Keratinocyte (primary cell): ENCODE measurements at regions not wholly inside any gene's neighbourhood (a gene's known extent, or its start where the extent isn't known, plus 50 kb on each side); places are given as distances from the start of the nearest gene placed in this dataset.

ENCODE experiments used
- DNase-seq: peaks from one replicate; pipeline ENCODE4 v3.0.0-alpha.2; 2011; ENCODE audit warnings: low read depth, missing footprints, low spot score
- FAIRE-seq: peaks from 2 replicates; lab custom pipeline; 2011; peaks lifted over from hg19 to GRCh38; lab: Jason Lieb, UNC
- H2AFZ ChIP-seq: 2 replicates; pipeline ENCODE4 v1.6.0; 2012; ENCODE audit warnings: low read length, control low read depth, inconsistent platforms; ENCODE audit not compliant: control insufficient read depth
- H3K27ac ChIP-seq: 2 replicates; pipeline ENCODE4 v1.5.1; 2011; ENCODE audit warnings: low read length; ENCODE audit not compliant: control insufficient read depth, insufficient read depth
- H3K27me3 ChIP-seq: 3 replicates; pipeline ENCODE4 v1.6.0; 2011; ENCODE audit warnings: low read length; ENCODE audit not compliant: control insufficient read depth, insufficient read depth; ENCODE audit errors: extremely low read depth
- H3K36me3 ChIP-seq, 2 experiments: 2 replicates in 1 of 2; 3 replicates in 1 of 2; pipeline ENCODE4 v1.5.1; 2011; ENCODE audit warnings: low read length in 2 of 2, mild to moderate bottlenecking in 1 of 2; ENCODE audit not compliant: control insufficient read depth in 2 of 2, insufficient read depth in 2 of 2; ENCODE audit errors: extremely low read depth in 1 of 2
- H3K4me1 ChIP-seq: 3 replicates; pipeline ENCODE4 v1.5.1; 2011; ENCODE audit warnings: low read length; ENCODE audit not compliant: control insufficient read depth, insufficient read depth; ENCODE audit errors: extremely low read depth
- H3K4me2 ChIP-seq: 3 replicates; pipeline ENCODE4 v1.6.0; 2011; ENCODE audit warnings: low read depth, low read length; ENCODE audit not compliant: control insufficient read depth, insufficient read depth; ENCODE audit errors: extremely low read depth
- H3K4me3 ChIP-seq, 3 experiments: fragments of 200-600 bp in 1 of 3; sonication (generic) in 1 of 3; 2 replicates in 2 of 3; 3 replicates in 1 of 3; pipeline ENCODE4 v1.5.1; 2011 to 2016; ENCODE audit warnings: low read length in 3 of 3, mild to moderate bottlenecking in 3 of 3, control low read depth in 2 of 3, inconsistent platforms in 1 of 3, low read depth in 1 of 3, mixed read lengths in 1 of 3, mixed run types in 1 of 3, moderate library complexity in 1 of 3; ENCODE audit not compliant: control insufficient read depth in 2 of 3, insufficient read depth in 2 of 3; ENCODE audit errors: extremely low read depth in 1 of 3
- H3K79me2 ChIP-seq: 2 replicates; pipeline ENCODE4 v1.6.0; 2012; ENCODE audit warnings: low read length; ENCODE audit not compliant: control insufficient read depth, insufficient read depth
- H3K9ac ChIP-seq: 3 replicates; pipeline ENCODE4 v1.6.0; 2011; ENCODE audit warnings: low read length; ENCODE audit not compliant: control insufficient read depth, insufficient read depth; ENCODE audit errors: extremely low read depth
- H3K9me1 ChIP-seq: 3 replicates; pipeline ENCODE4 v1.6.0; 2011; ENCODE audit warnings: low read length; ENCODE audit not compliant: control insufficient read depth, insufficient read depth; ENCODE audit errors: extremely low read depth
- H3K9me3 ChIP-seq: 2 replicates; pipeline ENCODE4 v1.5.1; 2012; ENCODE audit warnings: low read depth, low read length; ENCODE audit not compliant: control insufficient read depth
- H4K20me1 ChIP-seq: 3 replicates; pipeline ENCODE4 v1.6.0; 2011; ENCODE audit warnings: low read length; ENCODE audit not compliant: control insufficient read depth, insufficient read depth; ENCODE audit errors: extremely low read depth
- EZH2 ChIP-seq: IDR thresholded peaks from one replicate; pipeline ENCODE4 v1.6.1; 2012; ENCODE audit warnings: inconsistent platforms, mild to moderate bottlenecking, low read length, moderate library complexity
- dilution Hi-C: fragments of 300-500 bp; cut with MboI; formaldehyde crosslinking; loops from one replicate; pipeline ENCODE4 v1.7.0; 2020; ENCODE audit warnings: low sequenced_read_pairs; ENCODE audit not compliant: extremely low pct_ligation_motif_present
- TF ChIP-seq, protein P1 (sequence below), 3 experiments: IDR thresholded peaks in 1 of 3; conservative IDR thresholded peaks in 1 of 3; optimal IDR thresholded peaks in 1 of 3; 2 replicates in 2 of 3; 3 replicates in 1 of 3; pipeline versions ENCODE3 to v1.5.1; 2011; ENCODE audit warnings: low read length in 3 of 3, mild to moderate bottlenecking in 3 of 3, moderate library complexity in 2 of 3, control low read depth in 1 of 3, inconsistent platforms in 1 of 3; ENCODE audit not compliant: insufficient read depth in 2 of 3; ENCODE audit errors: extremely low read depth in 1 of 3

DNA sequence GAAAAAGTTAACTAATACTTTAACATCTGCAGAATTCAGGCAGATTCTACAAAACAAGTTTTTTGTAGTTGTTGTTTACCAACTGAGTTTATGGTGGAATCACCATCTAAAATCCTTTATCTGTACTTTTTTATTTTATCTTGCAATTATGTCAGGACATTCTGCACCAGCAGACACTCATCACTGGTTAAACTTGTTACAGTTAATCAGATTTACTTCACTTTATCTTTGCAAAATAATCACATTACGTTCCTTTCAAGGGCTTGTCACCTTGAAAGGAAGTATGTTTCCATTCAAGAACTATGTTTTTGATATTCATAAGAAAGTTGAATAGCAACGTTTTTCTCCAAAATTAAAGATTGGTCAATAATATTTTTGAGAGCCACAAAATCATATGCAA lies 796.6 kb upstream of the ROBO1 start:
- Histone ChIP-seq H3K9ac (no peak overlapping the region), H3K27ac (no peak overlapping the region), H2AFZ (no peak overlapping the region), H3K36me3 (no peaks in the 10 kb centered on the region), H3K79me2 (no peaks in the 10 kb centered on the region), H3K9me3 (no peaks in the 10 kb centered on the region), H3K4me3 (no peak overlapping the region), H3K4me2 (no peak overlapping the region), H3K9me1 (no peaks in the 10 kb centered on the region), H4K20me1 (no peaks in the 10 kb centered on the region), H3K4me1 (no peaks in the 10 kb centered on the region), H3K27me3 (no peaks in the 10 kb centered on the region)
- dilution Hi-C loops, result no loop called here
- no peak for DNase-seq
- FAIRE-seq, result no peak
- TF ChIP-seq EZH2, result no peak
- TF ChIP-seq, protein P1, sequence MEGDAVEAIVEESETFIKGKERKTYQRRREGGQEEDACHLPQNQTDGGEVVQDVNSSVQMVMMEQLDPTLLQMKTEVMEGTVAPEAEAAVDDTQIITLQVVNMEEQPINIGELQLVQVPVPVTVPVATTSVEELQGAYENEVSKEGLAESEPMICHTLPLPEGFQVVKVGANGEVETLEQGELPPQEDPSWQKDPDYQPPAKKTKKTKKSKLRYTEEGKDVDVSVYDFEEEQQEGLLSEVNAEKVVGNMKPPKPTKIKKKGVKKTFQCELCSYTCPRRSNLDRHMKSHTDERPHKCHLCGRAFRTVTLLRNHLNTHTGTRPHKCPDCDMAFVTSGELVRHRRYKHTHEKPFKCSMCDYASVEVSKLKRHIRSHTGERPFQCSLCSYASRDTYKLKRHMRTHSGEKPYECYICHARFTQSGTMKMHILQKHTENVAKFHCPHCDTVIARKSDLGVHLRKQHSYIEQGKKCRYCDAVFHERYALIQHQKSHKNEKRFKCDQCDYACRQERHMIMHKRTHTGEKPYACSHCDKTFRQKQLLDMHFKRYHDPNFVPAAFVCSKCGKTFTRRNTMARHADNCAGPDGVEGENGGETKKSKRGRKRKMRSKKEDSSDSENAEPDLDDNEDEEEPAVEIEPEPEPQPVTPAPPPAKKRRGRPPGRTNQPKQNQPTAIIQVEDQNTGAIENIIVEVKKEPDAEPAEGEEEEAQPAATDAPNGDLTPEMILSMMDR (optimal IDR thresholded peaks at IDR 0.05 in 1 of 3, IDR thresholded peaks at IDR 0.05 in 1 of 3, conservative IDR thresholded peaks at IDR 0.05 in 1 of 3; ENCODE audit: extremely low read depth in 1 of 3, insufficient read depth in 2 of 3, low read length in 3 of 3), result no peak

GRCh38 chr3:80559701-80560100 lies 791.9 kb upstream of the ROBO1 start:
- DNase-seq (no peak), FAIRE-seq (no peak)
- no peaks in the 10 kb centered on the region for H3K9me1 ChIP-seq
- H3K79me2 ChIP-seq, result no peaks in the 10 kb centered on the region
- H3K9me3 ChIP-seq, result no peaks in the 10 kb centered on the region
- no peaks in the 10 kb centered on the region for H4K20me1 ChIP-seq
- H3K4me1 ChIP-seq, result peaks cover 4% of the 10 kb centered on the region
- H2AFZ ChIP-seq, result no peak overlapping the region
- no peak for TF ChIP-seq EZH2
- TF ChIP-seq, protein P1 (optimal IDR thresholded peaks at IDR 0.05 in 1 of 3, IDR thresholded peaks at IDR 0.05 in 1 of 3, conservative IDR thresholded peaks at IDR 0.05 in 1 of 3; ENCODE audit: extremely low read depth in 1 of 3, insufficient read depth in 2 of 3, low read length in 3 of 3), result no peak
- dilution Hi-C loops, result no loop called here
- no peak overlapping the region for H3K4me3 ChIP-seq
- H3K4me2 ChIP-seq, result no peak overlapping the region
- H3K36me3 ChIP-seq, result no peaks in the 10 kb centered on the region
- H3K27ac ChIP-seq, result no peak overlapping the region
- no peaks in the 10 kb centered on the region for H3K27me3 ChIP-seq
- H3K9ac ChIP-seq, result no peak overlapping the region
